Left renal pelvis (tissue), 4 donors: ENCODE measurements at regions not wholly inside any gene's neighbourhood (a gene's known extent, or its start where the extent isn't known, plus 50 kb on each side); places are given as distances from the start of the nearest gene placed in this dataset.

Experiments used
- DNase-seq, 4 donors: peaks; one replicate each; pipeline ENCODE4 v3.0.0-alpha.2; 2013; ENCODE audit warnings: low read depth in 4 of 4, low spot score in 3 of 4

GRCh38 chr13:47831265-47831664 is 169.8 kb downstream of the SUCLA2 start:
- no peak for DNase-seq

GRCh38 chr13:47829690-47830089 is 171.4 kb downstream of the SUCLA2 start:
- no peak for DNase-seq

- DNase-seq: no peak
Measured at GRCh38 chr13:47826471-47826870, 174.6 kb downstream of the SUCLA2 start.

GRCh38 chr13:47822036-47822435 is 179.0 kb downstream of the SUCLA2 start:
- no peak for DNase-seq

GRCh38 chr13:47816831-47817230 is 184.2 kb downstream of the SUCLA2 start:
- DNase-seq: no peak

GRCh38 chr13:47813718-47814117 is 187.4 kb downstream of the SUCLA2 start:
- DNase-seq: no peak

GRCh38 chr13:47809411-47809810 is 191.7 kb downstream of the SUCLA2 start:
- no peak for DNase-seq

- DNase-seq: no peak
Measured at GRCh38 chr13:47803131-47803530, 197.9 kb downstream of the SUCLA2 start.

GRCh38 chr13:47801555-47801954 is 199.5 kb downstream of the SUCLA2 start:
- DNase-seq: no peak

GRCh38 chr13:47800593-47800992 is 200.5 kb downstream of the SUCLA2 start:
- DNase-seq: no peak

GRCh38 chr13:47798906-47799305 is 202.2 kb downstream of the SUCLA2 start:
- no peak for DNase-seq

GRCh38 chr13:47798194-47798593 is 202.9 kb downstream of the SUCLA2 start:
- DNase-seq: no peak

- DNase-seq: no peak
Measured at GRCh38 chr13:47796816-47797215, 204.3 kb downstream of the SUCLA2 start.

- DNase-seq: no peak
Measured at GRCh38 chr13:47794963-47795362, 206.1 kb downstream of the SUCLA2 start.

GRCh38 chr13:47790755-47791154 is 210.3 kb downstream of the SUCLA2 start:
- no peak for DNase-seq

GRCh38 chr13:47788844-47789243 is 212.2 kb downstream of the SUCLA2 start:
- no peak for DNase-seq

GRCh38 chr13:47774671-47774994 is 226.4 kb downstream of the SUCLA2 start:
- no peak for DNase-seq

GRCh38 chr13:47764817-47765216 is 236.3 kb downstream of the SUCLA2 start:
- DNase-seq: no peak

- no peak for DNase-seq
Measured at GRCh38 chr13:47757466-47758080, 243.5 kb downstream of the SUCLA2 start.

- no peak for DNase-seq
Measured at GRCh38 chr13:47747901-47748300, 253.2 kb downstream of the SUCLA2 start.

- DNase-seq: no peak
Measured at GRCh38 chr13:47726394-47726793, 274.7 kb downstream of the SUCLA2 start.

- DNase-seq: no peak
Measured at GRCh38 chr13:47723898-47724297, 277.2 kb downstream of the SUCLA2 start.

GRCh38 chr13:47719164-47719563 is 281.9 kb downstream of the SUCLA2 start:
- DNase-seq: no peak
